K562 (cell line): ENCODE measurements at regions not wholly inside any gene's neighbourhood (a gene's known extent, or its start where the extent isn't known, plus 50 kb on each side); places are given as distances from the start of the nearest gene placed in this dataset.

ENCODE experiments used
- ATAC-seq: fragments of 200-7000 bp; cut with Tn5 transposase; 3 replicates; pipeline ENCODE4 v1.9.1; 2020; ENCODE audit warnings: moderate library complexity
- BruUV-seq: library from RNA; stranded (reverse); fragments of 400-500 nt; replicated peaks from 2 replicates; lab custom pipeline; 2021; lab: Mats Ljungman, UMichigan
- CTCF ChIA-PET: fragments of 300-600 bp; formaldehyde crosslinking; extraction: SDS; loops from one replicate; lab custom pipeline; 2021; ENCODE audit warnings: low intra/inter-chr PET ratio; lab: Yijun Ruan, JAX
- POLR2A ChIA-PET: fragments of 300-600, 350-650 bp; sonication (Branson Sonifier 250); formaldehyde crosslinking; extraction: SDS; loops from one replicate; lab custom pipeline; 2021; ENCODE audit warnings: antibody characterized with exemption, inconsistent platforms; lab: Yijun Ruan, JAX
- DNase-seq, 4 experiments: peaks; one replicate each; pipeline versions ENCODE4 v3.0.0 to v3.0.0-alpha.2; 2011 to 2018; ENCODE audit warnings: low spot score in 3 of 4, mixed read lengths in 3 of 4; ENCODE audit errors: extremely low read depth in 1 of 4
- FAIRE-seq: peaks from 2 replicates; lab custom pipeline; 2011; peaks lifted over from hg19 to GRCh38; lab: Jason Lieb, UNC
- H2AFZ ChIP-seq: 2 replicates; pipeline ENCODE4 v1.6.0; 2011; ENCODE audit warnings: low read depth, low read length, control low read depth, inconsistent platforms
- H3K27ac ChIP-seq: fragments of 200-600 bp; 3 replicates; pipeline ENCODE4 v1.8.0; 2011; ENCODE audit warnings: low read depth, mild to moderate bottlenecking, control low read depth, inconsistent platforms, low read length, moderate library complexity, mixed read lengths; ENCODE audit errors: extremely low read depth
- H3K27me3 ChIP-seq, 2 experiments: fragments of 300-600 bp in 1 of 2; 2 replicates in 1 of 2; 3 replicates in 1 of 2; pipeline versions ENCODE4 v1.6.0 to v1.8.0; 2011; ENCODE audit warnings: inconsistent platforms in 2 of 2, low read length in 2 of 2, mild to moderate bottlenecking in 1 of 2, mixed read lengths in 1 of 2, moderate library complexity in 1 of 2; ENCODE audit not compliant: control insufficient read depth in 2 of 2, insufficient read depth in 2 of 2
- H3K36me3 ChIP-seq: fragments of 300-600 bp; 3 replicates; pipeline ENCODE4 v1.8.0; 2011; ENCODE audit warnings: mild to moderate bottlenecking, low read length, inconsistent platforms; ENCODE audit not compliant: control insufficient read depth, insufficient read depth
- H3K4me1 ChIP-seq, 2 experiments: fragments of 200-600 bp in 1 of 2; replicated peaks in 1 of 2; 2 replicates in 1 of 2; 3 replicates in 1 of 2; pipeline versions ENCODE4 v1.5.1 to v1.8.0; 2011; ENCODE audit warnings: inconsistent platforms in 2 of 2, low read length in 2 of 2, mild to moderate bottlenecking in 1 of 2, mixed read lengths in 1 of 2, moderate library complexity in 1 of 2; ENCODE audit not compliant: control insufficient read depth in 2 of 2, insufficient read depth in 2 of 2
- H3K4me2 ChIP-seq: 2 replicates; pipeline ENCODE4 v1.6.1; 2011; ENCODE audit warnings: low read length, control low read depth, inconsistent platforms, mixed read lengths; ENCODE audit not compliant: insufficient read depth
- H3K4me3 ChIP-seq: fragments of 200-600 bp; sonication (generic), shearing (Covaris generic); 2 replicates; pipeline ENCODE4 v1.5.1; 2016; ENCODE audit warnings: control low read depth, inconsistent platforms
- H3K79me2 ChIP-seq: fragments of 200-600 bp; 3 replicates; pipeline ENCODE4 v1.8.0; 2011; ENCODE audit warnings: low read length, inconsistent platforms; ENCODE audit not compliant: control insufficient read depth, insufficient read depth
- H3K9ac ChIP-seq, 2 experiments: 2 replicates each; pipeline versions ENCODE4 v1.6.0 to v1.6.1; 2011; ENCODE audit warnings: low read depth in 2 of 2, low read length in 2 of 2, control low read depth in 1 of 2, inconsistent platforms in 1 of 2, mild to moderate bottlenecking in 1 of 2, mixed read lengths in 1 of 2; ENCODE audit not compliant: insufficient read depth in 1 of 2
- H3K9me1 ChIP-seq: one replicate; pipeline ENCODE4 v1.6.0; 2011; ENCODE audit warnings: inconsistent platforms, mild to moderate bottlenecking, low read length, moderate library complexity; ENCODE audit not compliant: control insufficient read depth, insufficient read depth
- H3K9me3 ChIP-seq: replicated peaks from 2 replicates; pipeline ENCODE4 v1.5.1; 2011; ENCODE audit warnings: low read depth, low read length, inconsistent platforms; ENCODE audit not compliant: control insufficient read depth, insufficient read depth
- H4K20me1 ChIP-seq: replicated peaks from 2 replicates; pipeline ENCODE4 v1.6.1; 2011; ENCODE audit warnings: low read length, inconsistent platforms, mixed read lengths; ENCODE audit not compliant: control insufficient read depth, insufficient read depth
- DPF2 ChIP-seq: fragments of 450-650 bp; IDR thresholded peaks from 2 replicates; pipeline ENCODE4 v1.6.1; 2016
- NONO ChIP-seq, 2 experiments: fragments of 200-400 bp in 1 of 2; fragments of 450-650 bp in 1 of 2; formaldehyde crosslinking in 1 of 2; IDR thresholded peaks; 2 replicates each; pipeline ENCODE4 v1.6.1; 2017; ENCODE audit warnings: low read depth in 2 of 2, mild to moderate bottlenecking in 2 of 2, moderate library complexity in 2 of 2, low read length in 1 of 2
- RBM15 ChIP-seq: fragments of 200-400 bp; formaldehyde crosslinking; IDR thresholded peaks from 2 replicates; pipeline ENCODE4 v1.6.1; 2018; ENCODE audit warnings: mild to moderate bottlenecking, low read length, moderate library complexity; ENCODE audit not compliant: insufficient read depth
- ZNF232 ChIP-seq: sonication (generic); formaldehyde crosslinking; IDR thresholded peaks from 2 replicates; pipeline ENCODE4 v1.8.0; 2022; ENCODE audit warnings: mild to moderate bottlenecking, missing genetic modification reagents
- ZNF644 ChIP-seq: fragments of 200-800 bp; sonication (Bioruptor generic); IDR thresholded peaks from 2 replicates; pipeline ENCODE4 v1.6.1; 2016; ENCODE audit warnings: low read depth, missing genetic modification characterization, missing compliant biosample characterization
- WGBS: fragments of 100-300 bp; shearing (Covaris generic); methylation state at CpG from one replicate; pipeline ENCODE4 v1.1.6; 2016; ENCODE audit warnings: low coverage, mixed read lengths; ENCODE audit not compliant: insufficient coverage; ENCODE audit errors: missing lambda C conversion rate; 5-methylcytosine and 5-hydroxymethylcytosine counted together
- in situ Hi-C: fragments of 300-500 bp; cut with MboI; formaldehyde crosslinking; loops from 4 replicates; pipeline ENCODE4 v1.15.0; 2018; ENCODE audit warnings: inconsistent platforms, mixed read lengths
- intact Hi-C: fragments of 100-400 bp; cut with micrococcal nuclease; formaldehyde crosslinking; loops from 2 replicates; pipeline ENCODE4 v1.14.2; 2022
- TF ChIP-seq, protein P1 (sequence below): fragments of 450-650 bp; formaldehyde crosslinking; IDR thresholded peaks from 2 replicates; pipeline ENCODE4 v1.4.0; 2020; ENCODE audit warnings: mild to moderate bottlenecking, moderate library complexity

DNA sequence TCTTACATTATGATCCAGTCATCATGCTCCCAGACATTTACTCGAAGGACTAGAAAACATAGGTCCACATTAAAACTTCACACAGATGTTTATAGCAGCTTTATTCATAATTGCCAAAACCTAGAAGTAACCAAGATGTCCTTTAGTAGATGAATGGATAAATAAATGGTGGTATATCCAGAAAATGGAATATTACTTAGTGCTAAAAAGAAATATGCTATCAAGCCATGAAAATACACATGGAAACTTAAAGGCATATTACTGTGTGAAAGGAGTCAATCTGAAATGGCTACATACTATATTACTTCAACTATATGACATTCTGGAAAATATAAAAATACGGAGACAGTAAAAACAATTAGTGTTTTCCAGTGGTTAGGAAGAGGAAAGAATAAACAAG lies 1039.1 kb upstream of the INTU start:
- no peaks in the 10 kb centered on the region for H3K9me1 ChIP-seq
- WGBS: 80% methylated on average over 2 of the region's 2 CpGs

DNA sequence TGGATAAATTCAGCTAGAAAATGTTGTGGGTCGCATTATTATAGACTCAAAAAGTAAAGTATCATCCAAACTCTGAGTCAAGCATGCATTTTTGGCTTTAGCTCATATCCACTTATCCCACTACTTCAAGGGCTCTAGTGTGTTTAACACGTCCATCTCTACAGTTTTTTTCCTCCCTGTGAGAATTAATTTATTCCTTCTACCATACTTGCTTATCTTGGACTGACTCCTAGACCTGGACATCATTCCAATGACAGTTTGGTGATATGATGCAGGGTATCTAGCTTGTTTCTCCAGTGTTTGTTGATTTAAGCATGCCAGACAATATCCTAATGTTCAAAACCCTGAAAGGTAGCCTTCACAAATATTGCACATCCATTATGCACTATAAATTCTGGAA lies 1037.1 kb upstream of the INTU start:
- Histone ChIP-seq H3K79me2 (peaks cover 71% of the 10 kb centered on the region), H3K4me2 (no peak overlapping the region), H3K36me3 (peaks cover 33% of the 10 kb centered on the region), H3K9me1 (no peaks in the 10 kb centered on the region), H3K27me3 (no peaks in the 10 kb centered on the region), H4K20me1 (no peaks in the 10 kb centered on the region), H3K9me3 (no peaks in the 10 kb centered on the region), H3K4me1 (no peaks in the 10 kb centered on the region), H3K4me3 (no peak overlapping the region), H2AFZ (no peak overlapping the region), H3K27ac (no peak overlapping the region), H3K9ac (no peak overlapping the region)
- 79% methylated on average over 2 of the region's 2 CpGs for WGBS
- ATAC-seq: no peak
- DNase-seq: no peak
- intact Hi-C loops (no loop called here), in situ Hi-C loops (no loop called here)
- TF ChIP-seq RBM15 (no peak), ZNF644 (tag) (no peak), DPF2 (no peak)
- no peak for FAIRE-seq
- BruUV-seq: no TSS peak
- POLR2A ChIA-PET: no interaction called here
- CTCF ChIA-PET: no interaction called here

More for the DNA sequence above, 1039.1 kb upstream of the INTU start:
- Histone ChIP-seq H3K9ac (no peak overlapping the region), H3K27ac (no peak overlapping the region), H3K4me1 (no peaks in the 10 kb centered on the region), H4K20me1 (no peaks in the 10 kb centered on the region), H3K79me2 (peaks cover 78% of the 10 kb centered on the region), H3K27me3 (no peaks in the 10 kb centered on the region), H3K36me3 (peaks cover 26% of the 10 kb centered on the region), H2AFZ (no peak overlapping the region), H3K4me2 (no peak overlapping the region), H3K4me3 (no peak overlapping the region), H3K9me3 (no peaks in the 10 kb centered on the region)
- no TSS peak for BruUV-seq
- no peak for DNase-seq
- POLR2A ChIA-PET: no interaction called here
- in situ Hi-C loops (no loop called here), intact Hi-C loops (no loop called here)
- CTCF ChIA-PET: no interaction called here
- FAIRE-seq: no peak
- TF ChIP-seq NONO (IDR thresholded peaks at IDR 0.05; ENCODE audit: low read depth in 2 of 2, low read length in 1 of 2): no peak
- TF ChIP-seq, protein P1, sequence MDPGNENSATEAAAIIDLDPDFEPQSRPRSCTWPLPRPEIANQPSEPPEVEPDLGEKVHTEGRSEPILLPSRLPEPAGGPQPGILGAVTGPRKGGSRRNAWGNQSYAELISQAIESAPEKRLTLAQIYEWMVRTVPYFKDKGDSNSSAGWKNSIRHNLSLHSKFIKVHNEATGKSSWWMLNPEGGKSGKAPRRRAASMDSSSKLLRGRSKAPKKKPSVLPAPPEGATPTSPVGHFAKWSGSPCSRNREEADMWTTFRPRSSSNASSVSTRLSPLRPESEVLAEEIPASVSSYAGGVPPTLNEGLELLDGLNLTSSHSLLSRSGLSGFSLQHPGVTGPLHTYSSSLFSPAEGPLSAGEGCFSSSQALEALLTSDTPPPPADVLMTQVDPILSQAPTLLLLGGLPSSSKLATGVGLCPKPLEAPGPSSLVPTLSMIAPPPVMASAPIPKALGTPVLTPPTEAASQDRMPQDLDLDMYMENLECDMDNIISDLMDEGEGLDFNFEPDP (CRISPR knock-in tag): no peak
- no peak for TF ChIP-seq ZNF232 (CRISPR knock-in tag)
- ATAC-seq: no peak
